HG02623 (cell line): ENCODE measurements at regions not wholly inside any gene's neighbourhood (a gene's known extent, or its start where the extent isn't known, plus 50 kb on each side); places are given as distances from the start of the nearest gene placed in this dataset.

ENCODE experiments used
- ATAC-seq: cut with Tn5 transposase; IDR thresholded peaks from one replicate; pipeline ENCODE4 v1.9.1; 2021; ENCODE audit warnings: moderate library complexity; ENCODE audit not compliant: unreplicated experiment

DNA sequence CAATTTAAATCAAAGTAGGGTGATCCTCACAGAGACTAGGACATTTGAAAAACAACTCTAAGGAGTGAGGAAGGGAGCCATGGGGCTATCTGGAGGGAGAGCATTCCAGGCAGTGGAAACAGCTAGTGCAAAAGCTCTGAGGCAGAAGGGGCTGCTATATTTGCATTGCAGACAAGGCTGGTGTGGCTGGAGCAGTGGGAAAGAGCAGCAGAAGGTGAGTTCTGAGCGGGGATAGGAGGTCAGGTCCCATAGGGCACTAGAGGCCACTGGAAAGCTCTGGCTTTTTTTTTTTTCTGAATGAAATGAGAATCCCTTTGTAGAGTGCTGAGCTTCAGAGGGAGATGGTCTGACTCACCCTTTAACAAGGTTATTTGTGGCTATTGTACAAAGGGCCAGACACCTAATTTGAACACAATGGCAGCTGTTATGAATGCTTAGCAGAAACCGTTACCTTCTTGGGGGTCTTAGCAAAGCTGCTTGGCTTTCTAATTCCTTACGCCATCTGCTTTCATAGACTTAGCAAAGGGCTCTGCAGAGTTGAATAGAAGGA, 291.6 kb downstream of the BUD13 start:
- ATAC-seq: no peak

DNA sequence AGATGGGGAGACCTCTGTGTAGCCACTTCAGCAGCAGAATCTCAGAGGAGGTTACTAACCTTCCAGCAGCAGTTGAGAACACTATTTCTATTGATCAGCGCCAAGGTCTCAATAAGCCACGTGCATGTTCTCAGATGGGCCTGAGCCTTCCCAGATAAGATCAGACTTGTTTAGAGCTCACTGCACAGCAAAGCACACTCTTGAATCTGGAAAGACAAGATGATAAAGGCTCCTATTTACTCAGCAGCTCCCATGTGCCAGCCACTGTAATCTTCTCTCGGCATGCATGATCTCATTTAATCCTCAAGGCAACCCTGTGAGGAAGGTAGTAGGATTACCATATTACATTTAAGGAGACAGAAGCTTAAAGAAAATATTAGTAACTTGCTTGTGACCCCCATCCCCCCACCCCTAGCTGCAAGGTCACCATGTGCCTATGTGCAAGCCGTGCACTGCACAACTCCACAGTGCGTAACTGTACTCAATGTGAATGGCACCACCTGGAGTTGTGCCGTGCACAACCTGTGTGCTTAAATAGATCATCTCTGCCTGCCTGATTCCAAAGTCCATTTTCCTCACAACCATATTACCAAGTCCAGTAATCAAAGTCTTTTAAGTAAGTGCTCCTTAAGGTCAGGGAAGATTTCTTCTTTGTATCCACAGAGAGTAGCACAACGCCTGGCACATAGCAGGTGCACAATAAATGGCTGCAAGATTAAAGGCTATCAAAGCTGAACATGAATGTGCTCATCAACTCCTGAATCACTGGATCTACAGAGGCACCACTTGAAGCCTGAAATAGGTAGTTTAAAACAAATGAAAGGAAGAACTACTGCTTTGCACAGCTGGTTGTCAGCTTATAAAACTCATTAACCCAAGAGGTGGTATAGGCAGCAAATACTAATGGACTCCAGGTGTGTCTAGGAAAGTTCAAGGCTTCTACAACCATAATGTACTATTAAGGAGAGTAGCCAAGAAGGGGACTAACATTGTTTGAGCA, 293.8 kb downstream of the BUD13 start:
- no peak for ATAC-seq

DNA sequence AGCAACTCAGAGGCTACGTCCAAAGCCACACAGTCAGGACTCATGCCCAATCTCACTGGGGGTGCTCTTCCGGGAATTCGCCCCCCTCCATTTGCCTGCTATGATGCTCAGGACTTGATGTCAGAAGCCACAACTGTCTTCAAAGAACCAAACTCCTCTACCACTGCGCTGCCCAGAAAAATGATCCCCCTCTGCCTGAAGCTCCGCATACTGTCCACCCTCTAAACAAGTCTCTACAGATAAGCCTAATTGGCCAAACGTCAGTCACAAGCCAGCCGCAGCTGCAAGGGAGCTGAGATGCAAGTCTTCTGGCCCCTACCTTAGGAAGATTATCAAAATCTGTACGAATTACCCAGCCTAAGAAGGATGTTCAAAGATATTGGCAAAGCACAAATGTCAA, 294.6 kb downstream of the BUD13 start:
- no peak for ATAC-seq

DNA sequence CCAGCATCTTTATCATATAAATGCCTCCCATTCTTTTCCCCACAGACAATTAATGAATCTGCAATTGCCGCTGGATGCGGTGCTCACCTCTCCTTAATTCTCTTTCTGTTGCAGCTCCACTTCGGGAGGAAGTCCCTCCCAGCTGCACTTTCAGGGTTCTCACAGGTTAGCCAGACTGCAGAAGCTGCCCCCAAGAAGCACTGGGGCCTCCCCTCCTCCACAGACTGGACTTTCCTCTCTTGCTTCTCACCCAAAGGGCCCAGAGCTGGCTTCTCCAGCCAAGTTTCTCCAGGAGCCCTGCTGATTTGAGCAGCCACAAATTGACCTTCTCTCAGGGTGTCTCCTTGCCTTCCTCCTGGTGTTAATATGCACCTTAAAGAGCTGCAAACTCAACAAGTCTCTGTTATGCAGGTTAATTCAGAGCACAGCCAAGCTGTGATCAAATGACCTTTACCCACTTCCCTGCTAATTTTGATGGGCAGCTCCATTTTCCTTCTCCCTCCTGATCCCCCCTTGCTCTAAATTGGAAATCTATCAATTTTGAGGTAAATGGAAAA, 298.9 kb downstream of the BUD13 start:
- ATAC-seq: no peak

DNA sequence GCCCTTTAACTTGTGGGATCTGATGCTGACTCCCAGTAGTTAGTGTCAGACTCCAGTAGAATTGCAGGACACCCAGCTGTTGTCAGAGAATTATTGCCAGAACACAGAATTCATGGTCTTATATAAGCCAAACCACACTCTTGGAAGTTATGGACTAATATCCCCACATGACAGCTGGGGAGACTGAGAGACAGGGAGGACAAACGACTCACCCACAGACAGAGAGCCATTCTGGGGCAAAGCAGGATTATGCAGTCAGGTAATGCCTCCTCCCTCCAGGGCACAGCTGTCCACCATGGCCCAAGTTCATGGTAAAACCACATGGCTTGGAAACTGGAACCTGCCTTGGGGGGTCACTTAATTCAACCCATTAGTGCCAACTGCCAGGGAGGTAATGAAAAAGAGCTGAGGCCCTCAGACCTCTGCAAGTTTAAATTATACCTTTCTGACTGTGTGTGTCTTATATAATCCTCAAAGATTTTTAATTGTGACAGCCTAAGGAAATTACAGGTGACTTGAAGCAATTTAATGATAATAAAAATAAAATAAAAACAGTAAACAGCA, 299.5 kb downstream of the BUD13 start:
- no peak for ATAC-seq

DNA sequence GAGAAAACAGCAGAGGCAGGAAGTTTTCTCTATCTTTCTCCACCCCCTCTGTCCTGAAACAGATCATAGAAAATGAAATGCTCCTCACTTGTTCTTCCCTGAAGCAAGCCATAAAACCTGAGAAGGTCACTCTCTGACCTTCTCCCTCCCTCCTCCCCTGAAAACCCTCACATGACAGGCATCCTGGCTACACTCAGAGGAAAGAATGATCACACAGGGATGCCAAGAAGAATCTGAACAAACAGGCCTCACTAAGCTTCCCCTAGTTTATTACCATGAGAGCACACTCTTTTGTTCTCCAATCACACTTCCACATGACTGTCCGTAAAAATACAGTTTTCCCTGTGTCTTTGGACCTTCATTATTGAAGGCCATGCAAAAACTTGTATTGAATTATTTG, 300.1 kb downstream of the BUD13 start:
- no peak for ATAC-seq

DNA sequence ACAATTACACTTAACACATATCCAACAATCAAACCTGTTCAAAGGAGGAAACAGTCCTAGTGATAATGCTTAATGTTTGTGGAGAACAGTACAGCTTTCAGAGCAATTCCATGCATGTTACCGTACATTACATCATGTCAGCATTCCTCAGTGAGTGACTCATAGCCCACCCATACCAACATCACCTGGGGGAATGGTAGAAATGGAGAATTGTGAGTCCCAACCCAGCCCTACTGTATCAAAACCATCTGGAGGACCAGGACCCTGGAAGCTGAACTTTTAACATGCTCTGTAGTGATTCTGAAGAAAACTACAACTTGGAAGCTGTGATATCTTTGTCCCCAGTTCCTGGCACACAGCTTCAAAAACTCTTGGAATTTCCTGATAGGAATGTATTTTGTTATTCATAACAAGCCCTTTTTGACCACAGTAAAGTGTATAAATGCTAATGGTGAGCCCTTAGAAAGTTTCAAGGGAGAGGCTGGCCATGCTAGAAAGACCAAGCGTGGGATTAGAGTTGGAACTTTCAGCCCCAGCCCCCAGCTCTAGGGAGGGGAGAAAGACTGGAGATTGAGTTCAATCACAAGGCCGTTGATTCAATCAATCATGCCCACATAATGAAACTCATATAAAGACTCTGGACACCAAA, 301.1 kb downstream of the BUD13 start:
- ATAC-seq: no peak

DNA sequence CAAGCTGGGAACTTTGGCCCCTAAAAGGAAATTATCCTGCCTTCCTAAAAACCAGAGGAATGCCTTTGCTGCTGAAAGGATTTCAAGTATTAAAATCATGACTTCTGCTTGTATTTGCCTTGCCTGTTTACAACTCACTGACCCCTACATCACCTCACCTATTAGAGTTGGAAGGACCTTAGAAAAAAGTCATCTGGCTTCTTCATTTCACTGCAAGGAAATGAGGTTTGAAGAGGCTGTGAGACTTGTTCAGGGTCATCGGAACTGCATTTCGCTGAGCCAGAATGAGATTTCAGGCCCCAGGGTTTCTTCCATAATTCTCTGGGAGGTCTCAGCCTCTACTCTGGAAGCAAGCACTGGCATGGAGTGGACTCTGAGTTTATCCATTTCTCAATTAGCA, 304.1 kb downstream of the BUD13 start:
- no peak for ATAC-seq

DNA sequence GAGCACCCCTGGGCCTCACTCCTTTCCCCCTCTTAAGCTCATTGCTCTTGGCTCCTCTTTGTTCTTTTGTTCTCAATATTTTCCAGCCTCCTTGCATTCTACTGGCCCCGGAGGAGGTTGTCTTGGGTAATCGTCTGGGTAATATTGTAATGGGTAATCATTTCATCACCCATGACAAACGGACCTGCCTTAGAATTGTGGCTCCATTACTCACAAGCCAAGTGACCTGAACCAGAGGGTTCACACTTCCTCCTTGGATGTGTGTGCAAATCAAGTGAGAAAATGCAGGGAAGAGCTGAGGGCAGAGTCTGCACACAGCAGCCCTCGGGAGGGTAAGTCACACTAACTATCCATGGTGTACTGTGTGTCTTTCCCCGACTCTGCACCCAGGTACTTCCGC, 305.0 kb downstream of the BUD13 start:
- no peak for ATAC-seq

DNA sequence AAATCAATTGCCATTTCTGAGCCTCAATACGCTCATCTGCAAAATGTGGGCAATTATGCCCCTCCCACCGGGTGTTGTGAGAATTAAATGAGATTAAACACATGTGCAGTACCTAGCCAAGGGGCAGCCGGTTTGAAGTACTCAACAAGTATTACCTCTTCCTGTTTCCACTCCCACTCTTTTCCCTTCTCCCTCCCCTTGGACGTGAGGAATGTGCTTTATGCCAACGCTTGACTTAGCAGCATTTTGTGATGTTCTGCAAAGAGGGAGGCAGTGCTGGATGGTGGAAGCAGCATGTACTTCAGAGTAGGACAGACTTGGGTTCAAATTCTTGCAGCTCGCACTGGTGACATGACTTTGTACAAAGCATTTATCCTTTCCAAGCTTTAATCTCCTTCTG, 306.0 kb downstream of the BUD13 start:
- ATAC-seq: no peak

DNA sequence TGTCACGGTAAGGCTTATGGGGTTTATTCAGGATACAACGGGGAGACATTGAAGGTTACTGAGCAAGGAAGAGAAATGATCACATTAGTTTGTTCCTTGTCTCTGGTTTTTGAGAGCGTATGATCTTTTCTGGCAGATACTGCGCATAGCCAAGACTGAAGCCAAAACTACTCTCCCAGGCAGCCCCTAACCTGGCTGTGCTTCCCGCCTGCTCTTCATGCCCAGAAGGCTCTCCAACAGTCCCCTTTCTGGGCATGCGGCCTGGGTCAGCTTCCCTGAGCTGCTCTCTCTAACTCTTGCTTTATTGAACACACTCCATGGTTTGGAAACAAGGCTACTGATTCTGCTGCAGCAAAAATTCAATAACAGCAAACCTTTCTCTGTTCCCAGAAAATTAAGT, 306.6 kb downstream of the BUD13 start:
- ATAC-seq: no peak

DNA sequence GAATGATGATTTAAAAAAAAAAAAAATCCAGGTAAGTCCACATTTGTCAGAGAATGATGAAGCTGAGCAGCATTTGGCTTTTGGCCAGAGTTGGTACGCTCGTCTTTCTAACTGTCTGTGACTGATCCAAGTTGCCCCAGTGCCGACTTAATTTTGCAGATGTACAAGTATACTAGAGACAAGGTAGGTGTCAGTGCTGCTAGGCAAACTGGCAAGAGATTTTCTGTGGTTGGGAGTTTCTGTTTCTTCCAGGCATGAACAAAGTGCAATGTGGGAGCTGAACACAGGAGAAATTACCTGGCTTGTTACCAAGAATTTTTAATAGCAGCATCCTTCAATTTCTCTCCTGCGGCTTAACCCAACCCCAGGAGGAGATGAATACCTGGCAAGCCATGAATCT, 307.7 kb downstream of the BUD13 start:
- no peak for ATAC-seq

DNA sequence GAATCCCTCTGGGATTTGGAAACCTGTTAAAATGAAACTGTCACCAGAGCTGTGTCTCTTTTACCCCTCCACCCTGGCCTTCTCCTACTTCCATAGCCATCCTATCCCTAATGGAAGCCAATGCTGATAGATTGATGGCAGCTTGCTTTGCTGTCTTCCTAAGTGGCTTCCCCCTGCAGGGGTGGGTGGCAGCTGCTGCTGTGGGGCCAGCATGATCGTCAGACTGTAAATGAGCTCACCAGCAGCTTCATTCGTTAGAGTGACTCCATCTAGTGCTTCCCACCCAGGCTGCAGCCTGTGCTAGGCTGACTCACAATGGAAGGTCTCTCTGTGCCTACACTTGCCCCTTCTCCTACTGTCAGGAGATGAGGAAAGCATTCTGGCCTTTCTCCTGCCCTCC, 311.0 kb downstream of the BUD13 start:
- no peak for ATAC-seq

DNA sequence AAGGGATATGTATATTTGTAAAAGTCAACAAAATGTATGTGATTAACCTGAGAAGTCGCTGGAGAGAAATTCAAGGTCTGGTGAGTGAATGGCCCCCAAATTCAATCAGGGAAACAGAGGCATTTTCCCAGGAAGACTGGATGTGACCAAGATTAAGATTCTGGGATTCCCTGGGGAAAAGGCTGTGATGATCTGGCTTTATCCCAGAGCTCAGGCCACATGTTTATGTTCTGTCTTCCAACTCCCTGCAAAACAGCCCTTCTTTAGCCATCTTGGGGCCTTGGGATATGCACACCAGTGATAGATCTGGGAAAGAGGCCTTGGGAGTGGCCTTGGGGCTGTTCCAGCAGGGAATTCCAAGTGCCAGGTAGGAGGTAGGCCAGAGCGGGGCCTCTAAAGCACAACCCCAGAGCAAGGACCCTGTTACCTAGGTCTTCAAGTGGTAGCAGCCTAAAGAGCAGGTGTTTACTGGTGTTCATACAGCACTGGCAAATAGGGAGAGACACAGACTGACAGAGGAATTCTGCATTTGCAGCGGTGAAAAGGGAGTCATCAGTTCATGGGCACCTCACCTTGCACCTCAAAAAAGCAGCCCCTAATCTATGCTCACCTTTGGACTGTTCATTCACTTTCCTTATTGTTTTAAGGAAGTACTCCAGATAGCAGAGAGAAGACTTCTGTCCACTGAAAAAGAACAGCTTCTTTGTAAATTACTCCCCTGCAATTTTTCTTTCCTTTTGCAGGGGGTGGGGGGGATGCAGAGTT, 312.4 kb downstream of the BUD13 start:
- ATAC-seq: no peak

DNA sequence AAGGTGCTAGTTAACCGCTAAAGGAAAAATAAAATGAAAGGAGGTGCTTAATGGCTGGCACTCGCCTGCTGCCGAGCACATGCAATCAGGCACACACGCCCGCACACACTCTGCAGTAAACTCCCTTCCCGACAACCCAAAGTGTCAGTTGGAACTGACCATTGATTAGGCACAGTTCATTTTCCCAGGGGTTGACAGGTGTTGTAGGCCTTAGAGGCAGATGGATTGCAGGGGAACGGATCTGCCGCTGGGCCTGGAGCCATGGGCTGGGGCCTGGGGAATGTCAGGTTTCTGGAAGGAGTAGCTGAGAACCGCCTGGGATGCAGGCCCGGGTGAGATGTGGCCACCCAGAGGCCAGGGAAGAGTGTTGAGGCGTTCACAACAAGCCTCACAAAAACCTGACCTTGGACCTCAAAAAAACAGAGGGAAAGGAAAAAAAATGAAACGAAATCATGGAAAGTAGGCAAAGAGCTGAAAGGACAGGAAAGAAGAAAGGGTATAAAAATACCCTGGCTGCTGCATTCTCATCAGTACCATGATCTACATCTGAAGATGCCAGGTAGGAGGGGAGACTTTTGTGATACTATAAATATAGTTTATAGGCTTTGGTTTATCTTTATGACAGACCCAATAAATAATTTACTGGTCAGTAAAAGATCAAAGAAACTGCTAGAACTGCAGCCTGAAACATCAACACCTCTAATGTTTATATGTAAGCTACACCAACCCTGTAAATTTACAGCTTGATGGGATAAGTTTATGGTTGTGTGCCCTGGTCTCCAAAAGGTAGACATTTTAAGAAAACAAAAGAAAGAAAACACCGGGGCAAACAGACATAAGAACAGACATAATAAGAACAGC, 313.4 kb downstream of the BUD13 start:
- ATAC-seq: no peak

DNA sequence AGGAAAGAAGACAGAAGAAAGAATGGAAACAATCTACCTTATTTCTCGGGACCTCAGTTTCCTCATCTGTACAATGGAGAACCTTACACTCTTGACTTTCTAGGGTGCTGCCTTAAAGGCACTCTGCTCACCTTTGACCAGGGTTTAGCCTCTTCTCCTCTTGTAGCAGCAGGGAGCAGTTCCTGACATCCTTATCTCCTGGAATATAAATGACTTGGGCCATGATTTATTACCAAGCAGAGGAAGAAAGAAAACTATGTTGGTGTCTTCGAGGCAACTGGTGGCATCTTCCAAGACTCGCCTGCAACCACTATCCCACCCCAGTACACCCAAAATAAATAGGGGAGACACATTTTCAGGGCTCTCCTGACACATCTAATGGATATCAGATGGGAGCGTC, 314.2 kb downstream of the BUD13 start:
- no peak for ATAC-seq

DNA sequence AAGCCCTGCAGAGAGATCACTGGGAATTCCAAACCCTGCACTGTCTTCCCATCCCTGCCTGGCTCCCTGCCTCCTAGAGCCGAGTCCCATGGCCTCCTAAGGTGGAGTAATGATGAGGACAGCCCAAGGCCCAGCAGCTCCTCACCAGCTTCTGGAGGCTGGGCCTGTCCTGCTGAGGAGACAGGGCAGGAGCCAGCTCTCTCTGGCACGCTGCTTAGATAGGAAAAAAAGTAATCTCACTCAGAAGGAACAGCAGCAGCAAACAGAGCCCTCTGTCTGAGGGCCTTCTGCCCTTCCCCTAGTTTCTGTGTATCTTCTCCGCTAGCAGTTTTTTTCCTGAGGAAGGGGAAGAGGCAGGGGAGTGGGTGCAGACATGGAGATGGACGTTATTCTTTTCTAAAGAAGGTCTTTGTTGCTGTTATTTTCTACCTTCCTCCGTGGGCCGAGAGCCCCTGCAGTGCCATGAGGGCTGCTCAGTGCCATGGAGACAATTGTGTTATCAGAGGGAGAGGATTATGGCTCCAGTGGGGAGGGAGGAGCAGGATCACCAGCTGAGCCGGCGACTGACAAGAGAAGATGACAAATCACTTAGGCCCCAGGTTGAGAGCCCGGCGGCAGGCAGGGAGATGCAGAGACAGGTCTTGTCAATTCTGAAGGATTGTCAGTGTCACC, 315.3 kb downstream of the BUD13 start:
- no peak for ATAC-seq

DNA sequence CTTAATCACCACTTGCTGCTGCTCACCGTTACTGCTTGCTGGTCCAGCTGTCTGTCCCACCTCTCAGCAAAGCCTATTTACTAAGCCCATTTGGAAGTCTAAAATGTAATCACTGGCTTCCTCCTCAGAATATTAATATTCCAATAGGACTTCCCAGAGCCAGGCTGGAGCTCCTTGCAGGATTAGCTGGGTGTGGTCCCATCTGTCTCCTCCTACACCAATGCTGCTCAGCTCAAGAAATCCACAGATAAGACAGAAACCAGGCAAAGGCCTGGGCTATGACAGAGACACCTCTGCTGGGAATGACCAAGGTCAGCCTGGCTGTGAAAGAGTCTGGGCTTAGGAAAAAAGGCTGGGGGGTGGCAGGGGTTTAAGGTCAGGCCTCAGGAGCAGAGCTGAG, 317.8 kb downstream of the BUD13 start:
- ATAC-seq: no peak

DNA sequence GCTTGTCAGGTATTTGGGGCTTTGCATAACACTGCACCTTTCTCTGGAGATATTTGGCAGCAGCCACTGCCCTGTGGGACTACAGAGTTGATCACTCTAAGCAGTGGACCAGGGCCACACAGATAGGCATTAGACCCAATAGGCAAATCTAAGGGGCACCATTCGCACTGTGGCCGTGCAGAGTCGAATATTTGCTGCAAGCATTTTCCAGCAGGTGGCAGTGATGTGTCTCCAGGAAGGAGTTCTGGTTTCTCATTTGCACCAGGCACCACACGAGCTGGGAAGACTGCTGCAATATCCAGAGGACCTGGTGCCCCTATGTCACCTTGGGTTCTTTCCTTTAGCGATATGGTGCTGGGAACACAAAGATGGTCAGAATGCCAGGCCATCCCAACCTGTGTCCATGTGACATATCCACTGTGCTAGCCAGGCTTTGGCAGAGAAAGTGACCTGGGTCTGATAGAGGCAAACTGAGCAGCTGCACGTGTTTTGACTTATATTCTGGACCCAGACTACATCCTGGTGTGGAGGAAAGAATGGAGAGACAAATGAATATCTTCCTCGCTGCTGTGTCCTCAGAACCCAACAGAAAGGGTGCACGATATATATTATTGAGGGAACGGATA, 318.7 kb downstream of the BUD13 start:
- no peak for ATAC-seq
